Small intestine (tissue), 7 donors: ENCODE measurements at regions not wholly inside any gene's neighbourhood (a gene's known extent, or its start where the extent isn't known, plus 50 kb on each side); places are given as distances from the start of the nearest gene placed in this dataset.
"Not testable (repeated sequence)": the region's sequence is repeated elsewhere in the genome, so short reads cannot be mapped to it uniquely, and the experiment has no call there.

Source experiments
- DNase-seq, 2 donors: peaks; one replicate each; pipeline versions ENCODE4 v3.0.0 to v3.0.0-alpha.2; 2013
- FAIRE-seq: peaks from 2 replicates; lab custom pipeline; 2012; peaks lifted over from hg19 to GRCh38; lab: Jason Lieb, UNC
- H3K27ac ChIP-seq, 3 donors: one replicate each; pipeline ENCODE4 v1.5.1; 2013; ENCODE audit warnings: low read length in 2 of 3, mild to moderate bottlenecking in 2 of 3, control low read depth in 1 of 3, inconsistent platforms in 1 of 3, low read depth in 1 of 3, moderate library complexity in 1 of 3
- H3K27me3 ChIP-seq, 3 donors: one replicate each; pipeline ENCODE4 v1.6.1; 2013; ENCODE audit warnings: low read length in 3 of 3, inconsistent platforms in 1 of 3; ENCODE audit not compliant: control insufficient read depth in 3 of 3, insufficient read depth in 3 of 3
- H3K36me3 ChIP-seq, 3 donors: one replicate each; pipeline ENCODE4 v1.6.1; 2013; ENCODE audit warnings: low read length in 3 of 3, inconsistent platforms in 1 of 3, low read depth in 1 of 3, mild to moderate bottlenecking in 1 of 3, moderate library complexity in 1 of 3; ENCODE audit not compliant: control insufficient read depth in 3 of 3, insufficient read depth in 2 of 3
- H3K4me1 ChIP-seq, 3 donors: one replicate each; pipeline ENCODE4 v1.6.1; 2013; ENCODE audit warnings: low read length in 2 of 3, inconsistent platforms in 1 of 3, low read depth in 1 of 3, mild to moderate bottlenecking in 1 of 3, moderate library complexity in 1 of 3; ENCODE audit not compliant: control insufficient read depth in 3 of 3, insufficient read depth in 2 of 3
- H3K4me3 ChIP-seq, 3 donors: one replicate each; pipeline ENCODE4 v1.5.1; 2013; ENCODE audit warnings: low read length in 3 of 3, control low read depth in 1 of 3, inconsistent platforms in 1 of 3, low read depth in 1 of 3, mild to moderate bottlenecking in 1 of 3, moderate library complexity in 1 of 3
- H3K9me3 ChIP-seq, 2 donors: one replicate each; pipeline ENCODE4 v1.6.1; 2013; ENCODE audit warnings: low read depth in 1 of 2, low read length in 1 of 2; ENCODE audit not compliant: control insufficient read depth in 2 of 2, insufficient read depth in 1 of 2
- WGBS, 3 donors: extraction: QIAGEN DNeasy Blood & Tissue Kit; methylation state at CpG; one replicate each; pipeline ENCODE4 v1.1.7; 2013; 5-methylcytosine and 5-hydroxymethylcytosine counted together
- donor health status: healthy with polysubstance abuse.
- donor health status: control.
- donor health status: control.
- donor health status: Bipolar disorder and iron deficiency.
- donor health status: healthy.

DNA sequence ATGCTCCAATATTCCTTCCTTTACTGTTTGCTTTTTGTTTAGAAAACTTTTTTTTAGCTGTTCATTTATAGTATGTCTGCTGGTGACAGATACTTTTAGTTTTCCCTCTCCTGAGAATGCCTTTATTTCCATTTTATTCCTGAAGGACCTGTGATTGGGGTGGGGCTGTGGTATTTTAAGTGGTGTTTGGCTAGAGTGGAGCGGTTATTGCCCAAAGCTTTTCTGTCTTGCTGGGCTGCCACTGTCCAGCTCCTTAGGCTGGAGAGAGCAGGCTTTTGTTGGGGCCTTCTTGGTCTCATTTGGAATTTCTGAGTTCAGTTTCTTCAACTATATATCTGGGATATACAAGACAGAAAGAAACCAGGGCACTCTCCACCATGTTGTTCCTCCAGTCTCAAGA is 160.0 kb upstream of the PLGLB2 start:
- not testable (repeated sequence) for DNase-seq, H3K27ac ChIP-seq, FAIRE-seq, H3K4me1 ChIP-seq, H3K27me3 ChIP-seq, H3K4me3 ChIP-seq, H3K36me3 ChIP-seq, H3K9me3 ChIP-seq
- WGBS, 3 donors = no CpG with 5 or more reads among the region's 1 CpG

DNA sequence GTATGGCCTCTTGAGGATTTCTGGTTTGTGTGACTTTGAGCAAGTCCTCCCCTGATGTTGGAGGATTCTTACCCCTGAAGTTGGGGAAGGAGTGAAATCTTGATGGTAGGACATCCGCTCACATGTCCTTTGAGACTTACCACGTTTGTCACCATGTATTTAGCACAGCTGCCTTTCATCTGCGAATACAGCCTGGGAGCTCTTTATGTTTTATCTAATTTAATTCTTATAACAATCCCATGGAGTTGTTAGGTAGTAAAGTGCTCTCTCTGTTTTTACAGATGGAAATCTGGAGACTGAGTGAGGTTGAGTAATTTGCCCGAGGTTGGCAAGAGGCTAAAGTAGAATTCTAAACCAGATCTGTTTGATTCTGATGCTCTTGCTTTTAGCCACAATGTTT is 154.9 kb upstream of the PLGLB2 start:
- H3K36me3 ChIP-seq, H3K4me1 ChIP-seq, FAIRE-seq, H3K9me3 ChIP-seq, H3K4me3 ChIP-seq, H3K27me3 ChIP-seq, H3K27ac ChIP-seq, DNase-seq: not testable (repeated sequence)
- WGBS, 3 donors = 88 to 94% (median 92%) methylated on average over 3 of the region's 4 CpGs

GRCh38 chr2:87593784-87594610 is 153.9 kb upstream of the PLGLB2 start:
- not testable (repeated sequence) for H3K27me3 ChIP-seq, H3K4me1 ChIP-seq, H3K36me3 ChIP-seq, H3K4me3 ChIP-seq, H3K9me3 ChIP-seq, H3K27ac ChIP-seq, FAIRE-seq
- DNase-seq = peak; percentile 5 to 22
- 17 to 38% (median 23%) methylated on average over 6 to 8 of the region's 10 CpGs for WGBS, 3 donors

GRCh38 chr2:87594611-87594992 is 153.3 kb upstream of the PLGLB2 start:
- not testable (repeated sequence) for H3K9me3 ChIP-seq, H3K27me3 ChIP-seq, H3K4me3 ChIP-seq, FAIRE-seq, H3K4me1 ChIP-seq, DNase-seq, H3K36me3 ChIP-seq, H3K27ac ChIP-seq
- 75 to 83% (median 81%) methylated on average over 7 of the region's 7 CpGs for WGBS, 3 donors

- 65 to 87% (median 79%) methylated on average over 5 to 6 of the region's 6 CpGs for WGBS, 3 donors
- not testable (repeated sequence) for H3K4me3 ChIP-seq, H3K9me3 ChIP-seq, H3K27me3 ChIP-seq, DNase-seq, H3K4me1 ChIP-seq, FAIRE-seq, H3K36me3 ChIP-seq, H3K27ac ChIP-seq
Measured at GRCh38 chr2:87595017-87595416, 152.9 kb upstream of the PLGLB2 start.

DNA sequence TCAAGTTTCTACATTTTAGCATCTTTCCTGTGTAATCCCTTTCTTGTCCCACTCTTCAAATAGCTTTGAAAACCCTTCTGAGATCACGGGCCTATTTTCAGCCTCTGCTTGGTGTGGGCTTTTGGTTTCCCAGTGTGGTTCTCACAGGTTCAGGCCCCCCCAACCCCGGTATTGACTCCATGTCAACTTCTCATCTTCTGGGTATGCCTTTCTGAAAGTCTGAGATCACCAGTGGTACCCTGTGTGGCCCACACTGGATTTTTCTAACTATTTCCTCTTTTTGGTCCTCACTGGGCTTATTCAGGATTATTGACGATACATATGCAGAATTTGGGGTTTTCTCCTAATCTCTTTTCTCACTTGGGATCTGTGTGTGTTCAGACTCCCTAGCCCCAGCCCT is 146.9 kb upstream of the PLGLB2 start:
- not testable (repeated sequence) for FAIRE-seq, H3K27me3 ChIP-seq, H3K27ac ChIP-seq, DNase-seq, H3K4me3 ChIP-seq, H3K9me3 ChIP-seq, H3K36me3 ChIP-seq, H3K4me1 ChIP-seq
- WGBS, 3 donors = 84 to 100% (median 88%) methylated on average over 1 to 2 of the region's 3 CpGs

- DNase-seq, H3K36me3 ChIP-seq, H3K9me3 ChIP-seq, H3K27me3 ChIP-seq, FAIRE-seq, H3K4me3 ChIP-seq, H3K27ac ChIP-seq, H3K4me1 ChIP-seq: not testable (repeated sequence)
- WGBS, 3 donors = 100% methylated on average over 1 of the region's 7 CpGs; no CpG with 5 or more reads in 2 of the 3 donors
Measured at GRCh38 chr2:87602118-87602517, 145.8 kb upstream of the PLGLB2 start.

- DNase-seq, H3K4me3 ChIP-seq, H3K27me3 ChIP-seq, H3K9me3 ChIP-seq, H3K27ac ChIP-seq, H3K4me1 ChIP-seq, H3K36me3 ChIP-seq, FAIRE-seq: not testable (repeated sequence)
- WGBS, 3 donors = no CpG with 5 or more reads among the region's 2 CpGs
Measured at GRCh38 chr2:87602728-87603127, 145.2 kb upstream of the PLGLB2 start.
